Glutamatergic neuron (in vitro differentiated cells): ENCODE measurements at regions not wholly inside any gene's neighbourhood (a gene's known extent, or its start where the extent isn't known, plus 50 kb on each side); places are given as distances from the start of the nearest gene placed in this dataset.

Experiments used
- DNase-seq: peaks from one replicate; pipeline ENCODE4 v3.0.0; 2022
- H3K27ac Mint-ChIP-seq: one replicate; pipeline ENCODE4 v1.8.0; 2020; ENCODE audit warnings: mild to moderate bottlenecking, mixed read lengths, inconsistent platforms; ENCODE audit not compliant: unreplicated experiment
- H3K27me3 Mint-ChIP-seq: one replicate; pipeline ENCODE4 v1.8.0; 2020; ENCODE audit warnings: mild to moderate bottlenecking, moderate library complexity, mixed read lengths, inconsistent platforms; ENCODE audit not compliant: unreplicated experiment
- H3K36me3 Mint-ChIP-seq: one replicate; pipeline ENCODE4 v1.8.0; 2020; ENCODE audit warnings: mild to moderate bottlenecking, mixed read lengths, inconsistent platforms; ENCODE audit not compliant: unreplicated experiment
- H3K4me1 Mint-ChIP-seq: one replicate; pipeline ENCODE4 v1.8.0; 2020; ENCODE audit warnings: mild to moderate bottlenecking, low read depth, mixed read lengths, inconsistent platforms; ENCODE audit not compliant: unreplicated experiment
- H3K4me3 Mint-ChIP-seq: one replicate; pipeline ENCODE4 v1.8.0; 2020; ENCODE audit warnings: mild to moderate bottlenecking, mixed read lengths, inconsistent platforms; ENCODE audit not compliant: unreplicated experiment
- H3K9me3 Mint-ChIP-seq: one replicate; pipeline ENCODE4 v1.8.0; 2020; ENCODE audit warnings: mild to moderate bottlenecking, moderate library complexity, mixed read lengths, inconsistent platforms; ENCODE audit not compliant: unreplicated experiment
- TF ChIP-seq, protein P1 (sequence below): fragments of 200-600 bp; sonication (generic); IDR thresholded peaks from one replicate; pipeline ENCODE4 v1.5.0; 2021; ENCODE audit not compliant: partially characterized antibody, unreplicated experiment

DNA sequence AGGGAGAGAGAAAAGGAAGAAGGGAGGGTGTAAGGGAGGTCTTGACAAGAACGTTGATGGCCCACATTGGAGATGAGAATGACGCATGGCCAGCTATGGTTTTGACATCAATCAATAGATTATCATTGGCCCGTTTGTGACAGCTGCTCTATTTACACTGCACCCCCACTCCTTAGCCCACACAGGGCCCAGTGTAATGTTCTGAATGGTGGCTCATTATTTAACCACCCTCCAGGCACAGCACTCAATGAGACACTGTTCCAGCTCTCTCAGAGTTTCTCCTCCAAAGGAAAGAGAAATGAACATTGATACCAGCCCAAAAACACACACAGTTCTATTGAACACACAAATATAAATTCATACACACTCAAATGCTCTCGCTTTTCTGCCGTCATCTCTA lies 173.0 kb upstream of the IPO5 start:
- Mint-ChIP-seq H3K9me3 (peaks cover 3% of the 10 kb centered on the region), H3K4me3 (no peak overlapping the region), H3K27me3 (no peaks in the 10 kb centered on the region), H3K36me3 (peaks cover 2% of the 10 kb centered on the region), H3K4me1 (no peaks in the 10 kb centered on the region), H3K27ac (no peak overlapping the region)
- TF ChIP-seq, protein P1, sequence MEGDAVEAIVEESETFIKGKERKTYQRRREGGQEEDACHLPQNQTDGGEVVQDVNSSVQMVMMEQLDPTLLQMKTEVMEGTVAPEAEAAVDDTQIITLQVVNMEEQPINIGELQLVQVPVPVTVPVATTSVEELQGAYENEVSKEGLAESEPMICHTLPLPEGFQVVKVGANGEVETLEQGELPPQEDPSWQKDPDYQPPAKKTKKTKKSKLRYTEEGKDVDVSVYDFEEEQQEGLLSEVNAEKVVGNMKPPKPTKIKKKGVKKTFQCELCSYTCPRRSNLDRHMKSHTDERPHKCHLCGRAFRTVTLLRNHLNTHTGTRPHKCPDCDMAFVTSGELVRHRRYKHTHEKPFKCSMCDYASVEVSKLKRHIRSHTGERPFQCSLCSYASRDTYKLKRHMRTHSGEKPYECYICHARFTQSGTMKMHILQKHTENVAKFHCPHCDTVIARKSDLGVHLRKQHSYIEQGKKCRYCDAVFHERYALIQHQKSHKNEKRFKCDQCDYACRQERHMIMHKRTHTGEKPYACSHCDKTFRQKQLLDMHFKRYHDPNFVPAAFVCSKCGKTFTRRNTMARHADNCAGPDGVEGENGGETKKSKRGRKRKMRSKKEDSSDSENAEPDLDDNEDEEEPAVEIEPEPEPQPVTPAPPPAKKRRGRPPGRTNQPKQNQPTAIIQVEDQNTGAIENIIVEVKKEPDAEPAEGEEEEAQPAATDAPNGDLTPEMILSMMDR, result no peak
- DNase-seq, result no peak

DNA sequence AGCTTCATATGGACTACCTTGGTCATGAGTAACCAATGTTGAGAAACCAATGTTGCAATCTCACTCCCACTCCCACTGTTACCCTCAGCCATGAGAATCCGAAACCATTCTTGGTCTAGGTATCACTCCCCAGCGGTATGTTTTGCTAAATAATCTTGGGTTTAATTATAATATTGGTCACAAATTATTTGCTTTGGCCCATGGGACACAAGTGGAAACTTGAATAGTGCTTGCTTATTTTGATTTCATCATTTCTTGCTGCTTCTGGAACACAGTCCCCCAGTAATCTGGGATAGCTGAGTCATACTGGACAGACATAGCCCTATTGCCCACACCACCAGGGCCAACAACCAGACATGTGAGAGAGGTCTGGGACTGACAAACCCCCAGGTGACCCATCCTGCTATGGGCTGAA lies 171.6 kb upstream of the IPO5 start:
- DNase-seq, result no peak
- TF ChIP-seq, protein P1, result no peak
- no peak overlapping the region for H3K27ac Mint-ChIP-seq
- no peaks in the 10 kb centered on the region for H3K36me3 Mint-ChIP-seq
- no peaks in the 10 kb centered on the region for H3K27me3 Mint-ChIP-seq
- no peak overlapping the region for H3K4me3 Mint-ChIP-seq
- H3K4me1 Mint-ChIP-seq, result no peaks in the 10 kb centered on the region
- H3K9me3 Mint-ChIP-seq, result peaks cover 1% of the 10 kb centered on the region

DNA sequence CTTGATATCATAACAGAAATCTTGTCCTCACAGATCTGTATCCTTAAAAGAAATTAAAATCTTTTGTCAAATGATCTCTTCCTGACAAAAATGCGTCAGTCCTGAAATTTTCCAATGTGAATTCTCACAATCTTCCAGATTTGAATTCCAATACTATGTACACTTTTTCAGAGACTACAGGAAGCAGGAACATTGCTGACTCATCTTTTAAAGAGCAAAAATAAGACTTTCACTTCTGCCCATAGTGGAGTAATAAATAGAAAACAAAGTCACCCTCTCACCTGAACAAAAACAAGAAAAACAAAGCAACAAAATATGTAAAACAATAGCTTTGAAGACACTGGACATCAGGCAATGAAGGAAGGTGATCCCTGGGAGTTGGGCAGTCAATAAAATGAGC lies 167.0 kb upstream of the IPO5 start:
- Mint-ChIP-seq H3K4me3 (no peak overlapping the region), H3K36me3 (no peaks in the 10 kb centered on the region), H3K4me1 (no peaks in the 10 kb centered on the region), H3K27me3 (no peaks in the 10 kb centered on the region), H3K9me3 (peaks cover 3% of the 10 kb centered on the region), H3K27ac (no peak overlapping the region)
- TF ChIP-seq, protein P1, result no peak
- DNase-seq, result no peak

DNA sequence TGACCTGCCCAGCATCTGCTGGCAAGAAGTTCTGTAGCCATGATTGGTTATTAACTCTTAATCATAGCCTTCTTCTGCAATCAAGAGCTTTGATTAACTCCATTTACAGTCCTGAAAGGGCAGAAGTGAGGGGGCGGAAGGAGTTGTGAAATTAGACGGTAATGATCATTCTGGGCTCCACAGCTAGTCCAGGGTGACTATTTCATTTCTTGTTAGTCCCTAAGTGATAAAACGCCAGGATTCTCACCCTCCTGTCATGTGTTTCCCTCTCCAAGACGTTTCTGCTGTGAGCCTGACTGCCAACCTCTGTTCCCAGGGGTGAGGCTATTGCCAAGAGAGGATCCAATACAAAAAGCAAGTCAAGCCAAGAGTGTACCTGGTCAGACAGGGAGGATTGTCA lies 155.9 kb upstream of the IPO5 start:
- peaks cover 6% of the 10 kb centered on the region for H3K9me3 Mint-ChIP-seq
- no peak overlapping the region for H3K4me3 Mint-ChIP-seq
- H3K27ac Mint-ChIP-seq, result no peak overlapping the region
- TF ChIP-seq, protein P1, result no peak
- no peaks in the 10 kb centered on the region for H3K4me1 Mint-ChIP-seq
- peaks cover 7% of the 10 kb centered on the region for H3K36me3 Mint-ChIP-seq
- no peaks in the 10 kb centered on the region for H3K27me3 Mint-ChIP-seq
- DNase-seq, result no peak

DNA sequence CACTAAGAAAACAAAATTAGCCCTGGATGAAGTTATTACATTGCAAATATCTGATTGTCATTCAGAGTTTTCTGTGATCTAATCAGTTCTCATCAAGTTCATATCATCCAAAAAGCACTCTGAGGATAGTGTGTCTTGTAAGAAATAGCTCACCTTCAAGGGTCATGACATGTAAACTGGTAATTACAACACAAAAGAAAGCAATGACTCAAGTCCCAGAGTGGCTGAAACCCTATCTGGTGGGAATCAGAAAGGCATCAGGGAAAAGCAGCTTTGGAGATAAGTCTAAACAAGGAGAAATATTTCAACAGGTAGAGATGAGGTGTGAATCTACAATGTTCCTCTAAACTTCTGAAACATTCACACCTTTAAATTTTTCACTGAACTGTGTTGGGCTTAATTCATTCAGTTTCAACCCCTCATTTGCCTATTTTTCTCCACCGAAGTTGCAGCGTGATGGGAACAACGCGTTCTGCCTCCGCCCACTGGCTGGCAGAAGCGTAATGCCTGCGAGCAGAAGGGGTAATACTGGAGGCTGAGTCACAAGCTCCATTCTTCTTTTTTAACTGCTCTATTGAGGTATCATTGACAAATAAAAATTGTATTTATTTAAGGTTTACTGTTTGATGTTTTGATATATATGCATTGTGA lies 155.2 kb upstream of the IPO5 start:
- Mint-ChIP-seq H3K36me3 (peaks cover 7% of the 10 kb centered on the region), H3K4me3 (no peak overlapping the region), H3K4me1 (no peaks in the 10 kb centered on the region), H3K27me3 (no peaks in the 10 kb centered on the region), H3K9me3 (peaks cover 6% of the 10 kb centered on the region), H3K27ac (no peak overlapping the region)
- DNase-seq, result no peak
- TF ChIP-seq, protein P1, result no peak
